HFFc6 (cell line): ENCODE measurements at regions not wholly inside any gene's neighbourhood (a gene's known extent, or its start where the extent isn't known, plus 50 kb on each side); places are given as distances from the start of the nearest gene placed in this dataset.
"Not testable (repeated sequence)": the region's sequence is repeated elsewhere in the genome, so short reads cannot be mapped to it uniquely, and the experiment has no call there.

Experiments
- DNase-seq: peaks from one replicate; pipeline ENCODE4 v3.0.0-alpha.2; 2018
- H3K27ac Mint-ChIP-seq: 2 replicates; pipeline ENCODE4 v1.8.0; 2020; ENCODE audit warnings: mild to moderate bottlenecking, mixed read lengths
- H3K27me3 Mint-ChIP-seq: 2 replicates; pipeline ENCODE4 v1.8.0; 2021; ENCODE audit warnings: mild to moderate bottlenecking, moderate library complexity, mixed read lengths; ENCODE audit not compliant: insufficient read depth
- H3K36me3 Mint-ChIP-seq: 2 replicates; pipeline ENCODE4 v1.8.0; 2021; ENCODE audit warnings: low read depth, mixed read lengths
- H3K4me1 Mint-ChIP-seq: 2 replicates; pipeline ENCODE4 v1.8.0; 2020; ENCODE audit warnings: low read depth, mixed read lengths
- H3K4me3 Mint-ChIP-seq: 2 replicates; pipeline ENCODE4 v1.8.0; 2020; ENCODE audit warnings: mild to moderate bottlenecking, moderate library complexity, mixed read lengths
- H3K9me3 Mint-ChIP-seq: 2 replicates; pipeline ENCODE4 v1.8.0; 2020; ENCODE audit warnings: mild to moderate bottlenecking, mixed read lengths
- CTCF ChIP-seq: fragments of 200-600 bp; sonication (generic); IDR thresholded peaks from 2 replicates; pipeline ENCODE4 v1.5.0; 2021; ENCODE audit warnings: antibody characterized with exemption, mild to moderate bottlenecking

- Mint-ChIP-seq H3K4me3 (no peak overlapping the region), H3K27me3 (peaks cover 20% of the 10 kb centered on the region), H3K36me3 (no peaks in the 10 kb centered on the region), H3K9me3 (no peaks in the 10 kb centered on the region), H3K4me1 (no peaks in the 10 kb centered on the region), H3K27ac (no peak overlapping the region)
- no peak for DNase-seq
- no peak for TF ChIP-seq CTCF
These were observed 130.0 kb downstream of the VPREB1 start for GRCh38 chr22:22374579-22374978.

- no peak for TF ChIP-seq CTCF
- no peak for DNase-seq
- no peaks in the 10 kb centered on the region for H3K36me3 Mint-ChIP-seq
- no peak overlapping the region for H3K27ac Mint-ChIP-seq
- H3K9me3 Mint-ChIP-seq = no peaks in the 10 kb centered on the region
- no peaks in the 10 kb centered on the region for H3K4me1 Mint-ChIP-seq
- H3K4me3 Mint-ChIP-seq = no peak overlapping the region
- peaks cover 18% of the 10 kb centered on the region for H3K27me3 Mint-ChIP-seq
These were observed 131.2 kb downstream of the VPREB1 start for GRCh38 chr22:22375576-22376351.

- TF ChIP-seq CTCF = no peak
- H3K27me3 Mint-ChIP-seq = peaks cover 16% of the 10 kb centered on the region
- H3K36me3 Mint-ChIP-seq = no peaks in the 10 kb centered on the region
- no peaks in the 10 kb centered on the region for H3K9me3 Mint-ChIP-seq
- no peak overlapping the region for H3K4me3 Mint-ChIP-seq
- no peak overlapping the region for H3K27ac Mint-ChIP-seq
- H3K4me1 Mint-ChIP-seq = no peaks in the 10 kb centered on the region
- DNase-seq = no peak
These were observed 131.7 kb downstream of the VPREB1 start for GRCh38 chr22:22376352-22376706.

- H3K36me3 Mint-ChIP-seq = not testable (repeated sequence)
- peaks cover 14% of the 10 kb centered on the region for H3K27me3 Mint-ChIP-seq
These were observed 131.7 kb downstream of the ZNF280B start for GRCh38 chr22:22376884-22377283.

GRCh38 chr22:22377335-22377734 is 131.2 kb downstream of the ZNF280B start:
- no peak overlapping the region for H3K4me3 Mint-ChIP-seq
- no peak for DNase-seq
- no peak for TF ChIP-seq CTCF
- no peaks in the 10 kb centered on the region for H3K9me3 Mint-ChIP-seq
- no peaks in the 10 kb centered on the region for H3K36me3 Mint-ChIP-seq
- H3K27ac Mint-ChIP-seq = no peak overlapping the region
- no peaks in the 10 kb centered on the region for H3K4me1 Mint-ChIP-seq
- H3K27me3 Mint-ChIP-seq = peaks cover 14% of the 10 kb centered on the region

More at GRCh38 chr22:22376884-22377283, 131.7 kb downstream of the ZNF280B start:
- not testable (repeated sequence) for H3K9me3 Mint-ChIP-seq, H3K27ac Mint-ChIP-seq, DNase-seq, H3K4me3 Mint-ChIP-seq, H3K4me1 Mint-ChIP-seq

- no peak for TF ChIP-seq CTCF
- H3K4me3 Mint-ChIP-seq = no peak overlapping the region
- H3K4me1 Mint-ChIP-seq = no peaks in the 10 kb centered on the region
- no peaks in the 10 kb centered on the region for H3K36me3 Mint-ChIP-seq
- H3K27me3 Mint-ChIP-seq = peaks cover 19% of the 10 kb centered on the region
- H3K27ac Mint-ChIP-seq = no peak overlapping the region
- no peak for DNase-seq
- H3K9me3 Mint-ChIP-seq = no peaks in the 10 kb centered on the region
These were observed 129.8 kb downstream of the ZNF280B start for GRCh38 chr22:22378446-22379415.
